ENCODE measurements at regions not wholly inside any gene's neighbourhood (a gene's known extent, or its start where the extent isn't known, plus 50 kb on each side); places are given as distances from the start of the nearest gene placed in this dataset.

DNA sequence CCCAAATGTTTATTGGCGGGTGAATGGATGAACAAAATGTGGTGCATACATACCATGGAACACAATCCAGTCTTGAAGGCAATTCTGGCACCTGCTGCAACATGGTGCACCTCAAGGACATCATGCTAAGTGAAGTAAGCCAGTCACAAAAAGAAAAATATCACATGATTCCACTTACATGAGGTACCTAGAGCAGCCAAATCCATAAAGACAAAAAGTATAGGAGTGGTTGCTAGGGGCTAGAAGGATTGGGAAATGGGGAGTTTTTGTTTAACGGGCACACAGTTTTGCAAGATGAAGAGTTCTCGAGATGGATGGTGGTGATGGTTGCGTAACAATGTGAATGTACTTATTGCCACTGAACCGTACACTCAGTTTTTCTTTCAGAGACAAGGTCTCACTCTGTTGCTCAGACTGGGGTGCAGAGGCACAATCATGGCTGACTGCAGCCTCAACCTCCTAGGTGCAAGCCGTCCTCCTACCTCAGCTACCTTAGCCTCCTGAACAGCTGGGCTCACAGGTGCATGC, 90.9 kb upstream of the CERS6 start (continued):
- no peak for TF ChIP-seq E4F1 (IDR thresholded peaks at IDR 0.05; ENCODE audit: borderline replicate concordance, partially characterized antibody)
- no peak for TF ChIP-seq YBX1 (IDR thresholded peaks at IDR 0.05)
- TF ChIP-seq SMAD1 (IDR thresholded peaks at IDR 0.05; ENCODE audit: low read depth, partially characterized antibody): no peak
- no peak for TF ChIP-seq MEF2A (IDR thresholded peaks at IDR 0.05; ENCODE audit: insufficient read depth, low read depth, low read length)
- no peak for TF ChIP-seq BHLHE40 (IDR thresholded peaks at IDR 0.05; ENCODE audit: borderline replicate concordance in 1 of 2, low read depth in 2 of 2, low read length in 1 of 2)
- TF ChIP-seq CHD1 (IDR thresholded peaks at IDR 0.05; ENCODE audit: low read depth, low read length): no peak
- TF ChIP-seq CHD4 (IDR thresholded peaks at IDR 0.05): no peak

GRCh38 chr2:168369031-168369430, 87.0 kb upstream of the CERS6 start:
- ChIA-PET CTCF (no interaction called here), RAD21 (ENCODE audit: unreplicated experiment) (no interaction called here), SMC1A (ENCODE audit: uncharacterized antibody, unreplicated experiment) (no interaction called here), POLR2A (no interaction called here)
- FAIRE-seq (no peak), ATAC-seq (no peak), DNase-seq (ENCODE audit: low read depth, low spot score) (no peak)
- BruUV-seq (replicated peaks): no TSS peak
- intact Hi-C loops (cut with micrococcal nuclease; ENCODE audit: unreplicated experiment): loop anchor here (5.0 kb wide), 1 partner anchor 63 kb away; no protein-coding TSS in a partner anchor
- TF ChIP-seq NFXL1 (IDR thresholded peaks at IDR 0.05; ENCODE audit: borderline replicate concordance) (no peak), BCL11A (IDR thresholded peaks at IDR 0.05; ENCODE audit: low read depth, low read length) (no peak), TCF7 (IDR thresholded peaks at IDR 0.05; ENCODE audit: borderline replicate concordance) (no peak)
- WGBS (ENCODE audit: insufficient coverage, insufficient replicate concordance, low lambda C conversion rate, missing lambda C conversion rate): 71% methylated on average over 2 of the region's 2 CpGs
- peaks cover 7% of the 10 kb centered on the region; the same call in 1 of the 2 replicates for H3K4me1 ChIP-seq (ENCODE audit: control insufficient read depth, insufficient read depth, low read length)
- in situ Hi-C loops (cut with MboI): no loop called here
- H2AFZ ChIP-seq (ENCODE audit: control insufficient read depth, low read depth, low read length): no peak overlapping the region
- no peak overlapping the region for H3K9ac ChIP-seq (ENCODE audit: control insufficient read depth, insufficient read depth, low read length)
- no peaks in the 10 kb centered on the region for H3K79me2 ChIP-seq (ENCODE audit: control insufficient read depth, insufficient read depth, low read length)
- H3K4me2 ChIP-seq (ENCODE audit: control insufficient read depth, insufficient read depth): no peak overlapping the region
- H3K9me3 ChIP-seq (replicated peaks; ENCODE audit: control insufficient read depth, insufficient read depth, low read length): no peaks in the 10 kb centered on the region; the same call in 1 of the 3 replicates
- H3K27ac ChIP-seq (ENCODE audit: control insufficient read depth, insufficient read depth): no peak overlapping the region
- H3K27me3 ChIP-seq (replicated peaks in 1 of 2; ENCODE audit: control insufficient read depth in 2 of 2, insufficient read depth in 2 of 2, low read length in 1 of 2): no peaks in the 10 kb centered on the region
- no peaks in the 10 kb centered on the region for H4K20me1 ChIP-seq (ENCODE audit: control insufficient read depth, insufficient read depth)
- H3K4me3 ChIP-seq: no peak overlapping the region
- no peaks in the 10 kb centered on the region for H3K36me3 ChIP-seq (ENCODE audit: control insufficient read depth in 2 of 2, insufficient read depth in 2 of 2, low read length in 1 of 2)
